ENCODE measurements at regions not wholly inside any gene's neighbourhood (a gene's known extent, or its start where the extent isn't known, plus 50 kb on each side); places are given as distances from the start of the nearest gene placed in this dataset.

- DNase-seq (ENCODE audit: low read depth in 2 of 2), result no peak
Measured at GRCh38 chr14:82354126-82354525, 820.5 kb upstream of the SEL1L start.

GRCh38 chr14:82359201-82359600 is 825.5 kb upstream of the SEL1L start:
- no peak for DNase-seq (ENCODE audit: low read depth in 2 of 2)

- no peak for DNase-seq (ENCODE audit: low read depth in 2 of 2)
Measured at GRCh38 chr14:82362452-82362851, 828.8 kb upstream of the SEL1L start.

- no peak for DNase-seq (ENCODE audit: low read depth in 2 of 2)
Measured at GRCh38 chr14:82365471-82365870, 831.8 kb upstream of the SEL1L start.

GRCh38 chr14:82366803-82367202 is 833.1 kb upstream of the SEL1L start:
- no peak for DNase-seq (ENCODE audit: low read depth in 2 of 2)

GRCh38 chr14:82379291-82379690 is 845.6 kb upstream of the SEL1L start:
- DNase-seq (ENCODE audit: low read depth in 2 of 2), result no peak

- DNase-seq (ENCODE audit: low read depth in 2 of 2), result no peak
Measured at GRCh38 chr14:82385048-82385447, 851.4 kb upstream of the SEL1L start.

- DNase-seq (ENCODE audit: low read depth in 2 of 2), result no peak
Measured at GRCh38 chr14:82387699-82388098, 854.0 kb upstream of the SEL1L start.

- no peak for DNase-seq (ENCODE audit: low read depth in 2 of 2)
Measured at GRCh38 chr14:82388488-82388887, 854.8 kb upstream of the SEL1L start.

- no peak for DNase-seq (ENCODE audit: low read depth in 2 of 2)
Measured at GRCh38 chr14:82390586-82390985, 856.9 kb upstream of the SEL1L start.

- no peak for DNase-seq (ENCODE audit: low read depth in 2 of 2)
Measured at GRCh38 chr14:82394916-82395315, 861.3 kb upstream of the SEL1L start.

GRCh38 chr14:82398256-82398655 is 864.6 kb upstream of the SEL1L start:
- no peak for DNase-seq (ENCODE audit: low read depth in 2 of 2)

- DNase-seq (ENCODE audit: low read depth in 2 of 2), result no peak
Measured at GRCh38 chr14:82403987-82404386, 870.3 kb upstream of the SEL1L start.

- no peak for DNase-seq (ENCODE audit: low read depth in 2 of 2)
Measured at GRCh38 chr14:82410064-82410463, 876.4 kb upstream of the SEL1L start.

- DNase-seq (ENCODE audit: low read depth in 2 of 2), result no peak
Measured at GRCh38 chr14:82411298-82411697, 877.6 kb upstream of the SEL1L start.

- DNase-seq (ENCODE audit: low read depth in 2 of 2), result no peak
Measured at GRCh38 chr14:82412545-82412944, 878.9 kb upstream of the SEL1L start.

GRCh38 chr14:82414853-82415539 is 881.3 kb upstream of the SEL1L start:
- no peak for DNase-seq (ENCODE audit: low read depth in 2 of 2)

- DNase-seq (ENCODE audit: low read depth in 2 of 2), result no peak
Measured at GRCh38 chr14:82419933-82420332, 886.3 kb upstream of the SEL1L start.

- DNase-seq (ENCODE audit: low read depth in 2 of 2), result no peak
Measured at GRCh38 chr14:82420871-82421270, 887.2 kb upstream of the SEL1L start.

GRCh38 chr14:82421286-82421685 is 887.6 kb upstream of the SEL1L start:
- no peak for DNase-seq (ENCODE audit: low read depth in 2 of 2)

GRCh38 chr14:82422230-82422629 is 888.6 kb upstream of the SEL1L start:
- no peak for DNase-seq (ENCODE audit: low read depth in 2 of 2)

- no peak for DNase-seq (ENCODE audit: low read depth in 2 of 2)
Measured at GRCh38 chr14:82425261-82425660, 891.6 kb upstream of the SEL1L start.

- no peak for DNase-seq (ENCODE audit: low read depth in 2 of 2)
Measured at GRCh38 chr14:82431031-82431430, 897.4 kb upstream of the SEL1L start.
